Gastroesophageal sphincter (tissue), 3 donors: ENCODE measurements at regions not wholly inside any gene's neighbourhood (a gene's known extent, or its start where the extent isn't known, plus 50 kb on each side); places are given as distances from the start of the nearest gene placed in this dataset.

ENCODE experiments used
- CTCF ChIP-seq, 4 experiments: fragments of 200-600 bp in 2 of 4; fragments of 450-650 bp in 2 of 4; sonication (generic) in 1 of 4; IDR thresholded peaks; one replicate each; pipeline ENCODE4 v1.5.1; 2017 to 2019; ENCODE audit warnings: antibody characterized with exemption in 4 of 4, mild to moderate bottlenecking in 2 of 4, moderate library complexity in 2 of 4
- POLR2A ChIP-seq, 2 donors: fragments of 450-650 bp; IDR thresholded peaks; one replicate each; pipeline ENCODE4 v1.6.1; 2017; ENCODE audit warnings: antibody characterized with exemption in 2 of 2, mild to moderate bottlenecking in 2 of 2, moderate library complexity in 1 of 2

- TF ChIP-seq POLR2A (IDR thresholded peaks at IDR 0.05) (no peak), CTCF (IDR thresholded peaks at IDR 0.05) (no peak)
Measured at GRCh38 chr3:106068381-106068780, 199.6 kb upstream of the CBLB start.
